ENCODE measurements at regions not wholly inside any gene's neighbourhood (a gene's known extent, or its start where the extent isn't known, plus 50 kb on each side); places are given as distances from the start of the nearest gene placed in this dataset.

- no peak for DNase-seq (ENCODE audit: low spot score)
- no peak overlapping the region for H3K27ac ChIP-seq
- no peaks in the 10 kb centered on the region for H3K4me1 ChIP-seq (ENCODE audit: control insufficient read depth in 1 of 2, low read depth in 2 of 2)
- no peak for ATAC-seq (ENCODE audit: insufficient number of reproducible peaks, low FRiP score, low read depth)
- no peak overlapping the region for H3K4me3 ChIP-seq
- H3K27me3 ChIP-seq (replicated peaks; ENCODE audit: insufficient read depth) = no peaks in the 10 kb centered on the region
- no peaks in the 10 kb centered on the region for H3K36me3 ChIP-seq
- H3K9me3 ChIP-seq = no peaks in the 10 kb centered on the region
- no peak for TF ChIP-seq CTCF (IDR thresholded peaks at IDR 0.05)
Measured at GRCh38 chr6:66435321-66435720, 728.3 kb upstream of the EYS start.

GRCh38 chr6:66429210-66429609, 722.2 kb upstream of the EYS start:
- Histone ChIP-seq H3K4me3 (no peak overlapping the region), H3K27ac (no peak overlapping the region), H3K9me3 (peaks cover 4% of the 10 kb centered on the region), H3K27me3 (replicated peaks; ENCODE audit: insufficient read depth) (no peaks in the 10 kb centered on the region), H3K4me1 (ENCODE audit: control insufficient read depth in 1 of 2, low read depth in 2 of 2) (no peaks in the 10 kb centered on the region), H3K36me3 (no peaks in the 10 kb centered on the region)
- no peak for TF ChIP-seq CTCF (IDR thresholded peaks at IDR 0.05)
- DNase-seq (ENCODE audit: low spot score) = no peak
- ATAC-seq (ENCODE audit: insufficient number of reproducible peaks, low FRiP score, low read depth) = no peak

- ATAC-seq (ENCODE audit: insufficient number of reproducible peaks, low FRiP score, low read depth) = no peak
Measured at GRCh38 chr6:66423047-66423446, 716.0 kb upstream of the EYS start.

GRCh38 chr6:66421570-66421969, 714.5 kb upstream of the EYS start:
- H3K27me3 ChIP-seq (replicated peaks; ENCODE audit: insufficient read depth) = no peaks in the 10 kb centered on the region
- H3K4me1 ChIP-seq (ENCODE audit: control insufficient read depth in 1 of 2, low read depth in 2 of 2) = no peaks in the 10 kb centered on the region
- H3K36me3 ChIP-seq = no peaks in the 10 kb centered on the region
- peaks cover 4% of the 10 kb centered on the region for H3K9me3 ChIP-seq
- DNase-seq (ENCODE audit: low spot score) (no peak), ATAC-seq (ENCODE audit: insufficient number of reproducible peaks, low FRiP score, low read depth) (no peak)
- no peak overlapping the region for H3K27ac ChIP-seq
- H3K4me3 ChIP-seq = no peak overlapping the region
- TF ChIP-seq CTCF (IDR thresholded peaks at IDR 0.05) = no peak

More at GRCh38 chr6:66423047-66423446, 716.0 kb upstream of the EYS start:
- TF ChIP-seq CTCF (IDR thresholded peaks at IDR 0.05) = no peak
- Histone ChIP-seq H3K4me3 (no peak overlapping the region), H3K9me3 (peaks cover 4% of the 10 kb centered on the region), H3K27me3 (replicated peaks; ENCODE audit: insufficient read depth) (no peaks in the 10 kb centered on the region), H3K36me3 (no peaks in the 10 kb centered on the region), H3K27ac (no peak overlapping the region), H3K4me1 (ENCODE audit: control insufficient read depth in 1 of 2, low read depth in 2 of 2) (no peaks in the 10 kb centered on the region)
- no peak for DNase-seq (ENCODE audit: low spot score)

- Histone ChIP-seq H3K4me1 (ENCODE audit: control insufficient read depth in 1 of 2, low read depth in 2 of 2) (no peaks in the 10 kb centered on the region), H3K36me3 (no peaks in the 10 kb centered on the region), H3K4me3 (no peak overlapping the region), H3K27ac (no peak overlapping the region), H3K9me3 (no peaks in the 10 kb centered on the region), H3K27me3 (replicated peaks; ENCODE audit: insufficient read depth) (no peaks in the 10 kb centered on the region)
- no peak for DNase-seq (ENCODE audit: low spot score)
- TF ChIP-seq CTCF (IDR thresholded peaks at IDR 0.05) = no peak
- ATAC-seq (ENCODE audit: insufficient number of reproducible peaks, low FRiP score, low read depth) = no peak
Measured at GRCh38 chr6:66418906-66419305, 711.9 kb upstream of the EYS start.

All from thoracic aorta (tissue), 2 donors.